GM18517 (cell line): ENCODE measurements at regions not wholly inside any gene's neighbourhood (a gene's known extent, or its start where the extent isn't known, plus 50 kb on each side); places are given as distances from the start of the nearest gene placed in this dataset.

Experiments used
- ATAC-seq: cut with Tn5 transposase; IDR thresholded peaks from one replicate; pipeline ENCODE4 v1.9.1; 2021; ENCODE audit warnings: mild to moderate bottlenecking, moderate library complexity; ENCODE audit not compliant: unreplicated experiment

DNA sequence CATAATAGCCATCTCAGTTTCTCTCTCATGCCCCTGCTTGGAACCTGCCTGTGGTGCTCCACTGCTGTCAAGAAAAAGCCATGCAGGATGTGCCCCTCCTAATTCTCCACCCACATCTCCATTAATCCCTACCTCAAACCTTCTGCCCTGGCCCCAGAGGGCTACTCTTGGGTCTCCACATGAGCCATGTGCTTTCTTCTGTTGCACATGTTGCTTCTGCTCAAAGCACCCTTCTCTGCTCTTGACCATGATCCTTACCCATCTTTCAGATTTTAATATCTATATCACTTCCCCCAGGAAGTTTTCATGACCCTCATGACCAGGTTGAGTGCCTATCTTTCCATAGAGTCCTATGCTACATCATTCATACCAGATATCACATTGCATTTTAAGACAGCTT is 514.2 kb downstream of the RPS24 start:
- no peak for ATAC-seq

- ATAC-seq = no peak
Observed at GRCh38 chr10:78548369-78548768, 514.7 kb downstream of the RPS24 start.

DNA sequence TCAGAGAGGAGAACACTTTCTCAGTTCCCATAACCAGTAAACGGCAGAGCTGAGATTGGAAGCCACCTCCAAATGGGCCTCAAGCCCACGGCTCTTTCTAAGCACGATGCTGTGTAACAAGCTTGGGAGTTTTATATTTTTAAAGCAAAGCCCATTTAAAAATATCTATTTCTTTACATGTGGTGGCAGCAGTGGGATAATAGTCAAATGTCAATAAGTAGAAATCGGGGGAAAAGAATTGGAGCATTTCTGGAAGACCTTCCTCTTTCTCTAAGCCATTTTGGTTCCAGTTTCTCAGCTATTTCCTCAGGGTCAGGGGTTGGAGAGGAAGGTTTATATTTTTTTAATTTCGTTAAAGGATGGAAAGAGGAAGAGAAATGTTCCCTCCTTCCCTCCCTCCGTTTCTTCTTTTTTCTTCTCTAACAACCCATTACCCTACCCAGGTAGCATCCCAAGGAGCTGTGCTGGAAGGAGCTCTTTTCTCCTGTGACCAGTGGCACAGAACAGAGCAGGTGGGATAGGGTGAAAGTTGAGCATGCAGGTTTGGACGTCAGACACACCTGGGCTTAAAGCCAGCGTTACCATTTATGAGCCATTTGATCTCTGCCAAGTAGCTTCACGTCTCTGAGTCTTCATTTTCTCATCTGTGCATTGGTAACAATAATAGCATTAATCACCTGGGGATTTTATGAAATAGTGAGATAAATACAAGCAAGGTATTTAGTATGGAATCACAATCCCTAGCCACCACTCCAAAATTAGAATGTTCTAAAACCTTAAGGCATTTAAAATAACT is 515.7 kb downstream of the RPS24 start:
- ATAC-seq = no peak

DNA sequence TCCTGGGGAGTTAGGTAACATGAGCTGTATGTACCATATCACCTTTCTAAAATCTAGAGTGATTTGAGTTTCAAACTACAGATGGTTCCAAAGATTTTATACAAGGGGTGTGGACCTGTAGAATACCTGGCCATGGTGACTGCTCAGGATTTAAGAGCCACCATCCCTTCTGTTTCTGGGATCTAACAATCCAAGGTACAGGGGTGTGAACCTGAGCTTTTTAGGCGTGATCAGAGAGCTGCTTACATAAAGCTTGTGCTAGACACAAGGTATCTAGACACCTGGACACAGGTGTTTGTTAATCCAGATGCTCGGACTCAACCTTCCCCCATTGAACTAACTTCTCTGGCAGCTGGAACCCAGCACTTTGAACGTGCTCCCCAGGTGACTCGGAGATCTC is 516.4 kb downstream of the RPS24 start:
- no peak for ATAC-seq

- ATAC-seq = no peak
Observed at GRCh38 chr10:78550716-78551115, 517.1 kb downstream of the RPS24 start.

DNA sequence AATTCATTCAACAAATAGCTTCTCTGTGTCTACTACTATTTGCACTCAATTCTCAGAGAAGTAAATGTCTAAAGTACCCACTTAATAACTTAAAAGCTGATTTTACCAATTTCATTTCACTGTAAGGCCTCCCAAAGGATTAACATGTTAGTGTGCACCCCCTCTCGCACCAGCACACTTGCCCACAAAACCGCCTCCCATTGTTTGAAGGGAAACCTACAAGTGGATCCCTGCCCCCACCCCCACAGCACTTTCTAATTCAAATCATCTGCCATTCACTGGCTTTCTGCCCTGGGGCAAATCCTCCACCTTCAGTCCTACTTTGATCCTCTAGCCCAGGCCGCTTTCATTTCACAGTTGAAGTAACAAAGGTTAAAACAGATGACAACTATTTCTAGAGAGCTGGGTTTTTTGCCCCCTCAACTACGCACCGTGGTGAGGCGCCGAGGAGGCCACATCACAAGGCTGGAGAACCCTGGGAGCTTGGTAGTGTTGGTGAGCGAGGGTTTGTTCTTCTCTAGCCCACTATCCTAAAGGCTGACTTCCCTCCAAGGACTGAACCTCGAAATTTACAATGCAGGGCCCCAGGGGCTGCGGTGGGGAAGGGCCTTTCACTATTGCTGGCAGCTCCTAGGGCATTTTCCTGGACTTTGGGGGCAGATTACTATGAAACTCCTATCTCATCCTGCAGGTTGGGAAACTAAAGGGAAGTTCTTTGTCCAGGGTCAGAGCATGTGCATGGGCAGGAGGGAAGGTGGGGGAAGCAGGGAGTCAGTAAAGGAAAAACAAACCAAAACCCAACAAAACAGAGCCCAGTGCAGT is 517.4 kb upstream of the ZMIZ1 start:
- ATAC-seq = no peak

- no peak for ATAC-seq
Observed at GRCh38 chr10:78552261-78552811, 516.4 kb upstream of the ZMIZ1 start.

GRCh38 chr10:78553792-78554191 is 515.0 kb upstream of the ZMIZ1 start:
- ATAC-seq = no peak

DNA sequence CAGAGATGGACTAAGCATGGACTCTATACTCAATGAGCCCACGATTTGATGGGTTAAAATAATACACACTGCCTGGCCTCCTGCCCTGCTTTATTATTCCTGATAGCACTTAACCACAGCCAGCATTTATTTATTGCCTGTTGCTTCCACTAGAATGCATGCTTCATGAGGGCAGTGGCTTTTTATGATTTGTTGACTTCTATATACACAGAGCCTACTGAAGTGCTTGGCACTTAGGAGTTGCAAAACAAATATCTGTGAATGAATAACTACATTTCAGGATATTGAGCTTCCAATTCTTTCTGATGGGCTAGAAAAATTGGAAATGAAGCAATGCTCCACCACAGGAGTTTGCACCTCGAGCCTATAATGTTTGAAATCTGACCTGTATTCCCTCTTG is 513.6 kb upstream of the ZMIZ1 start:
- ATAC-seq = no peak

GRCh38 chr10:78556705-78557432 is 511.9 kb upstream of the ZMIZ1 start:
- ATAC-seq = no peak

- ATAC-seq = no peak
Observed at GRCh38 chr10:78557433-78557925, 511.3 kb upstream of the ZMIZ1 start.

DNA sequence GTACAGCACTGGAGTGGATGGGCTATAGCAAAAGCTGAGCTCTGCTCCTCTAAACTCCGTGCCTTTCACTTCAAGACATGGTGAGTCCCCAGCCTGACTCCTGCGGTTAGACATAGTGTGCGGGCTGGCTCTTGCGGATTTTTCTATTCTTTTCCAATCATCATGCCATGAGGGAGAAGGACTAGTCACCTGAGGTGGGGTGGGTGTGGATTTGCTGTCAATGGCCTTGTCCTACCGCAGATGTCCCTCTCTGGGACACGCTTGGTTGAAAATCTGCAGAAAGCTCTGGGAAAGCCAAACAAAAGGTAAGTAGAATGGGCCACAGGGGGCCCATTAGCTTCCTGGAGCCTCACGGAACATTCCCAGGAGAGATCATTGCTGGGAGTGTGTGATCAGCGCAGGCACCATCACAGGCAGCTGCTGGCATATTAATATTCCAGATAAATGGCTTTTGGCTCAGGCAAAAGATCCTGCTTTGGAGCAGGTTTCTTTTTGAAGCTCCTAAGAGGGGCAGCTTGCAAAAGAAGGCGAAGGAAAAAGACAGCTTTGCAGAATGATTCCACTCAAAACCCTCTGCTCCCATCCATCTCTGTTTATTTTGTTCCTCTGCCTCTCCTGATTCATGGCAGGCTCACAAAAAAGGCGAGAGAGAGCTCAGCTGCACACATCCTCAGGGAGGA is 509.0 kb upstream of the ZMIZ1 start:
- ATAC-seq = no peak

DNA sequence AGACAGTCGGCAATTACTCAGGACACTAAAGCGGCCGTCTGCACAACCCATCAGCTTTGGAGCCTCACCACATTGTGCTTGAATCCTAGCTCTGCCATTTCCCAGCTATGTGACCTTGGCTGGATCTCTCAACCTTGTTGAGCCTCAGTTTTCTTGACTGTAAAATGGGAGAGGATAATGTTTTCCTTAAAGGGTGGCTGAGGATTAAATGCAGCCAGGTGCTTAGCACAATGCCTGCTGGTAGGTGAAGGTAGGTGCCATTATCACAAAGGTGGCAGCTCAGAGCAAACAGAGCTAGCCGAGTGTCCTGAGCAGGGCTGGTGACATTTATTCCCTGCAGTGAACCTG is 508.5 kb upstream of the ZMIZ1 start:
- no peak for ATAC-seq

- no peak for ATAC-seq
Observed at GRCh38 chr10:78563314-78563713, 505.5 kb upstream of the ZMIZ1 start.

GRCh38 chr10:78565841-78566240 is 502.9 kb upstream of the ZMIZ1 start:
- no peak for ATAC-seq

DNA sequence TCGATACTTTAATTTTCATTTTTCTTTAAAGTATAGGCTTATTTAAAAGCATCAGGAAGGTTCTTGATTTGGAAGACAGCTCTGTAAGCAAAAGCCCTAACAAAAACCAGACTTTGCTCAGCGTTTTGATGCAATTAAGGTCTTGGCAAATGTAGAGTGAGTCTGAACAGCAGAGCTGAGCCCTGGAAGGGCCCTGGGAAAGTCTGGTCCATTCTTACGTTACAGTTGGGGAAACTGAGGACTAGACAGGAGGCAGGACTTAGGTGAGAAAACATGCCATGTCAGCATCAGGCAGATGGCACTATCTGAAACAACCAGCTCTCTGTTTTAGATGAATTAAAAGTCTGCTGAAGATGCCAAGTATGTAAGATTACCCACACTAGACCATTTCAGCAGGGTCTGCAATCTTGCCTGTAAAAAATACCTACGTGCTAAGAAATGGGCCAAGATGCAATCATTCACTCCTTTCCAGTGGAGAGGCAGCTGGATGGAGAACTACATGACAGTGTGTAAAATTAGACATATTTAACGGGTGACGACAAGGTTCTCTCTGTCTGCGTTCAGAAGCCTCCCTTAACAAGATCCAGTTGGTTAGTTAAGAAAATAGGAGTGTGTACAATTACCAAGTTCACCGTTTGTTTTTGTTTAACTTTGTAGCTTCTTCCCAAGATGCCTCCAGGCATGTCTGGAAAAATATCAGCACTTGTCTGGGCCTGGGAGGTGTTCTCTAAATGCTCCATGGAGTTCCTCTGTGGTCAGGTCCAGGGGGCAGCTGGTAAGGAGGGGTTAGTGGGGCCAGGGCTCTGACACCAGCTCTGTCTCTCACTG is 502.3 kb upstream of the ZMIZ1 start:
- ATAC-seq = no peak

DNA sequence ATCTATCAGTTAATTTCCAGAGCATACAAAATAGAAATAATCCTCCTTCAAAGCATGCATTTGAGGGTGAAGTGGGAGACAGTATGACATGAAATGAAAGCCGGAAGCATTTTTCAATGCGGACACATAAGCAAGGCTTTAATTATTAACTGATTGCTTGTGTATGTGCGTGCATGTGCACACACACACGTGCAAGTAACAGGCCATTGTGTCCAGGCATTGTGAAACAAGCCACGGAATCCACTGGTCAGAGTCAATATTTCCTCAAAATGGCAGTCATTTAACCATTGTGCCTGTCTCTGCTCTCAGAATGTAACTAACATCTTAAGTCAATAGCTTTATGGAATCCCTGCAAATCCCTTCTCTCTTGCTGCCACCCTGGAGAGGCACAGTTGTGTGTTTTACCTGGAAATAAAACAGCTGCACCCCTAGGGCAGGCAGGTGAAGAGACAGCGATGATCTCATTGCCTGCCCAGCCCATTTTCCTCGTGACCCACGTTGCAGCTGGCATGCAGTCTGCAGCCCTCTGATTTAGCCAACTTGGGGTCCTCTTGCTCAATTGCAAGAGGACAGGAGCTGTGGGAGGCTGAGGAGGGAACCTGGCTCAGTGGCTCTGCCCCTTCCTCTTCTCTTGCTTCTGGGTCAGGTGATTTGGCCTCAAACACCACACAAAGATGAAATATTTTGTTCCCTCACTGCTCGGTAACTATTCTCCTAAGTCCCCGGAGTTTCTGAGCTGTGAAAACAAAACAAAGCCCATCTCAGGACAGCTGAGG is 500.9 kb upstream of the ZMIZ1 start:
- ATAC-seq = no peak

GRCh38 chr10:78568620-78569019 is 500.1 kb upstream of the ZMIZ1 start:
- no peak for ATAC-seq

GRCh38 chr10:78570633-78571235 is 498.0 kb upstream of the ZMIZ1 start:
- no peak for ATAC-seq
